Hematopoietic multipotent progenitor cell (in vitro differentiated cells): ENCODE measurements at regions not wholly inside any gene's neighbourhood (a gene's known extent, or its start where the extent isn't known, plus 50 kb on each side); places are given as distances from the start of the nearest gene placed in this dataset.
A peak's percentile ranks its signal among the peaks of the same experiment; 100 is the strongest.

Source experiments
- DNase-seq, 3 donors: peaks; one replicate each; pipeline ENCODE4 v3.0.0-alpha.2; 2011 to 2015; ENCODE audit warnings: low read depth in 2 of 3, low spot score in 2 of 3

GRCh38 chr4:138702190-138702824 lies 313.3 kb upstream of the NOCT start:
- DNase-seq, result no peak

GRCh38 chr4:138698641-138699040 lies 316.9 kb upstream of the NOCT start:
- DNase-seq, result peak in 1 of 3 donors; percentile 8

- DNase-seq, result no peak
Observed at GRCh38 chr4:138697851-138698250, 317.7 kb upstream of the NOCT start.

- DNase-seq, result no peak
Observed at GRCh38 chr4:138696771-138697170, 318.8 kb upstream of the NOCT start.

- DNase-seq, result no peak
Observed at GRCh38 chr4:138696058-138696457, 319.5 kb upstream of the NOCT start.

GRCh38 chr4:138693526-138693925 lies 322.1 kb upstream of the NOCT start:
- no peak for DNase-seq

- no peak for DNase-seq
Observed at GRCh38 chr4:138692411-138692810, 323.2 kb upstream of the NOCT start.

GRCh38 chr4:138689593-138689992 lies 326.0 kb upstream of the NOCT start:
- no peak for DNase-seq

GRCh38 chr4:138689187-138689586 lies 326.4 kb upstream of the NOCT start:
- DNase-seq, result no peak

- no peak for DNase-seq
Observed at GRCh38 chr4:138688408-138689085, 327.0 kb upstream of the NOCT start.

- no peak for DNase-seq
Observed at GRCh38 chr4:138686106-138686835, 329.3 kb upstream of the NOCT start.

GRCh38 chr4:138685316-138685715 lies 330.3 kb upstream of the NOCT start:
- no peak for DNase-seq

GRCh38 chr4:138680989-138681604 lies 334.5 kb upstream of the NOCT start:
- DNase-seq, result peak; percentile 26 to 85 (median 53)

GRCh38 chr4:138680256-138680655 lies 335.3 kb upstream of the NOCT start:
- DNase-seq, result no peak

GRCh38 chr4:138678985-138679746 lies 336.4 kb upstream of the NOCT start:
- DNase-seq, result no peak

- no peak for DNase-seq
Observed at GRCh38 chr4:138677748-138678147, 337.8 kb upstream of the NOCT start.

- DNase-seq, result no peak
Observed at GRCh38 chr4:138677212-138677611, 338.4 kb upstream of the NOCT start.

- no peak for DNase-seq
Observed at GRCh38 chr4:138675685-138676084, 339.9 kb upstream of the NOCT start.

GRCh38 chr4:138674209-138674608 lies 341.4 kb upstream of the NOCT start:
- DNase-seq, result no peak

GRCh38 chr4:138673053-138673452 lies 342.5 kb upstream of the NOCT start:
- DNase-seq, result no peak
